Chondrocyte (in vitro differentiated cells): ENCODE measurements at regions not wholly inside any gene's neighbourhood (a gene's known extent, or its start where the extent isn't known, plus 50 kb on each side); places are given as distances from the start of the nearest gene placed in this dataset.

Source experiments
- DNase-seq: peaks from one replicate; pipeline ENCODE4 v3.0.0; 2021; ENCODE audit warnings: mixed read lengths, low spot score
- H3K27ac Mint-ChIP-seq: one replicate; pipeline ENCODE4 v1.8.0; 2021; ENCODE audit warnings: mild to moderate bottlenecking, moderate library complexity, mixed read lengths; ENCODE audit not compliant: unreplicated experiment
- H3K27me3 Mint-ChIP-seq: 2 replicates; pipeline ENCODE4 v1.8.0; 2021; ENCODE audit warnings: low read depth, mixed read lengths
- H3K36me3 Mint-ChIP-seq: 2 replicates; pipeline ENCODE4 v1.8.0; 2021; ENCODE audit warnings: low read depth, mixed read lengths
- H3K4me1 Mint-ChIP-seq: 2 replicates; pipeline ENCODE4 v1.8.0; 2021; ENCODE audit warnings: low read depth, mild to moderate bottlenecking, mixed read lengths
- H3K4me3 Mint-ChIP-seq: one replicate; pipeline ENCODE4 v1.8.0; 2021; ENCODE audit warnings: mild to moderate bottlenecking, moderate library complexity, mixed read lengths; ENCODE audit not compliant: unreplicated experiment
- H3K9me3 Mint-ChIP-seq: 2 replicates; pipeline ENCODE4 v1.8.0; 2021; ENCODE audit warnings: low read depth, mixed read lengths
- TF ChIP-seq, protein P1 (sequence below): fragments of 200-600 bp; sonication (generic); IDR thresholded peaks from 2 replicates; pipeline ENCODE4 v1.5.0; 2021; ENCODE audit warnings: antibody characterized with exemption, mild to moderate bottlenecking, moderate library complexity

DNA sequence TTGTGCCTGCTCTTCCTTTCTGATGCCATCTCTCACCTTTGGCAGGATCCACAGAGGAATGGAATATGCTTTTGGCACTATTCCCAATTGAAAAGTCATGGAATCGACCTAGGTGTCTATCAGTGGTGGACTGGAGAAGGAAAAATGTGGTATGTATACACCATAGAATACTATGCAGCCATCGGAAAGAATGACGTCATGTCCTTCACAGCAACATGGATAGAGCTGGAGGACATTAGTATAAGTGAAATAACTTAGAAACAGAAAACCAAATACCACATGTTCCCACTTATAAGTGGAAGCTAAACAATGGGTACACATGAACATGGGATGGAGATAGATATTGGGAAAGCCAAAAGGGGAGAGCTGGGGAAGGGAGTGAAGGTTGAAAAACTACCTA lies 58.3 kb upstream of the SMIM31 start:
- Mint-ChIP-seq H3K36me3 (no peaks in the 10 kb centered on the region), H3K4me3 (no peak overlapping the region), H3K9me3 (peaks cover 2% of the 10 kb centered on the region), H3K27ac (no peak overlapping the region), H3K27me3 (peaks cover 2% of the 10 kb centered on the region), H3K4me1 (no peaks in the 10 kb centered on the region)
- DNase-seq: no peak
- TF ChIP-seq, protein P1, sequence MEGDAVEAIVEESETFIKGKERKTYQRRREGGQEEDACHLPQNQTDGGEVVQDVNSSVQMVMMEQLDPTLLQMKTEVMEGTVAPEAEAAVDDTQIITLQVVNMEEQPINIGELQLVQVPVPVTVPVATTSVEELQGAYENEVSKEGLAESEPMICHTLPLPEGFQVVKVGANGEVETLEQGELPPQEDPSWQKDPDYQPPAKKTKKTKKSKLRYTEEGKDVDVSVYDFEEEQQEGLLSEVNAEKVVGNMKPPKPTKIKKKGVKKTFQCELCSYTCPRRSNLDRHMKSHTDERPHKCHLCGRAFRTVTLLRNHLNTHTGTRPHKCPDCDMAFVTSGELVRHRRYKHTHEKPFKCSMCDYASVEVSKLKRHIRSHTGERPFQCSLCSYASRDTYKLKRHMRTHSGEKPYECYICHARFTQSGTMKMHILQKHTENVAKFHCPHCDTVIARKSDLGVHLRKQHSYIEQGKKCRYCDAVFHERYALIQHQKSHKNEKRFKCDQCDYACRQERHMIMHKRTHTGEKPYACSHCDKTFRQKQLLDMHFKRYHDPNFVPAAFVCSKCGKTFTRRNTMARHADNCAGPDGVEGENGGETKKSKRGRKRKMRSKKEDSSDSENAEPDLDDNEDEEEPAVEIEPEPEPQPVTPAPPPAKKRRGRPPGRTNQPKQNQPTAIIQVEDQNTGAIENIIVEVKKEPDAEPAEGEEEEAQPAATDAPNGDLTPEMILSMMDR: no peak

- H3K36me3 Mint-ChIP-seq: no peaks in the 10 kb centered on the region
- no peak overlapping the region for H3K27ac Mint-ChIP-seq
- no peak for DNase-seq
- H3K4me3 Mint-ChIP-seq: no peak overlapping the region
- no peaks in the 10 kb centered on the region for H3K4me1 Mint-ChIP-seq
- peaks cover 2% of the 10 kb centered on the region for H3K27me3 Mint-ChIP-seq
- H3K9me3 Mint-ChIP-seq: no peaks in the 10 kb centered on the region
- TF ChIP-seq, protein P1: peak; percentile 46
Measured at GRCh38 chr4:164700471-164700870, 53.5 kb upstream of the SMIM31 start.

GRCh38 chr4:164701665-164702064 lies 52.3 kb upstream of the SMIM31 start:
- Mint-ChIP-seq H3K4me3 (no peak overlapping the region), H3K9me3 (no peaks in the 10 kb centered on the region), H3K36me3 (no peaks in the 10 kb centered on the region), H3K27ac (no peak overlapping the region), H3K4me1 (no peaks in the 10 kb centered on the region), H3K27me3 (peaks cover 4% of the 10 kb centered on the region)
- TF ChIP-seq, protein P1: no peak
- DNase-seq: no peak
